ENCODE measurements at regions not wholly inside any gene's neighbourhood (a gene's known extent, or its start where the extent isn't known, plus 50 kb on each side); places are given as distances from the start of the nearest gene placed in this dataset.

DNA sequence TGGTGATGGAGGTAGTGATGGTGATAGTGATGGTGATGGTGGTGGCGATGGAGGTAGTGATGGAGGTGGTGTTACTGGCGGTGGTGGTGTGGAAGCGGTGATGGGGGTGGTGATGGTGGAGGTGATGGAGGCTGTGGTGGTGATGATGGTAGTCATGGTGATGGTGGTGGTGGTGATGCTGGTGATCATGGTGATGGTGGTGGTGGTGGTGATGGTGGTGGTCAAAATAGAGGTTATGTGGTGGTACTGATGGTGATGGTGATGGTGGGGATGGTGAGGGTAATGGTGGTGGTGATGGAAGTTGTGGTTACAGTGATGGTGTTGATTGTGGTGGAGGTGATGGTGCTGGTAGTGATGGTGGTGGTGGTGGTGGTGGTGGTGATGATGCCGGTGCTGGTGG is 199.2 kb downstream of the IGLL1 start:
- TF ChIP-seq FOXK2 (IDR thresholded peaks at IDR 0.05) (no peak), ZNF384 (IDR thresholded peaks at IDR 0.05) (no peak), FOXM1 (IDR thresholded peaks at IDR 0.05; ENCODE audit: borderline replicate concordance) (no peak), SUZ12 (IDR thresholded peaks at IDR 0.05) (no peak), LEF1 (IDR thresholded peaks at IDR 0.05; ENCODE audit: borderline replicate concordance) (no peak), ARNT (IDR thresholded peaks at IDR 0.05) (no peak), L3MBTL2 (conservative IDR thresholded peaks at IDR 0.05) (no peak)
